T47D (cell line): ENCODE measurements at regions not wholly inside any gene's neighbourhood (a gene's known extent, or its start where the extent isn't known, plus 50 kb on each side); places are given as distances from the start of the nearest gene placed in this dataset.

Source experiments
- DNase-seq, 2 experiments: peaks; one replicate each; pipeline versions ENCODE4 v3.0.0 to v3.0.0-alpha.2; 2011 to 2012; ENCODE audit warnings: low read depth in 1 of 2, low spot score in 1 of 2
- JUND ChIP-seq: IDR thresholded peaks from 2 replicates; pipeline ENCODE4 v1.6.1; 2012; ENCODE audit warnings: low read depth
- in situ Hi-C: cut with HindIII; loops from 2 replicates; pipeline ENCODE4 v1.10.0; 2016; ENCODE audit warnings: low sequenced_read_pairs, low pct_unique_long_range_greater_than_20kb

- TF ChIP-seq JUND: no peak
- in situ Hi-C loops: no loop called here
Measured at GRCh38 chr3:43894176-43895049, 203.7 kb downstream of the ABHD5 start.

DNA sequence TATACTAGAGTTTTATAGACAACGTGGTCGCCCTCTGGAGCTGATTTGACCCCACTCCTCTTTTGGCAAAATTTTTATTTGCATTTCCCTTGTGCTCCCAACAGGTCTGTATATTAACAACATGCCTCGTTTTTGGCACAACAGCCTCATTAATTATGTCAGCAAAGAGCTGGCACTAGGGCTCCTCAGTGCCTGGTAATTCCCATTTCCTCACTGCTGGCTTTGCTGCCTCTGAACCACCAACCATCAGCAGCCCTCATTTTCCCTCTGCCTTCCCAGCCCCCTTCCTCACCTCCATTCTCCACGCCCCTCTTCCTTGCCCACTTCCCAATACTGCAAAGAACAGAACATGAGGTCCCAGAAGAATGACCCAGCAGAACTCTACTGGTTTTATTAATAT is 204.8 kb downstream of the ABHD5 start:
- no peak for DNase-seq
- in situ Hi-C loops: no loop called here
- no peak for TF ChIP-seq JUND

More at GRCh38 chr3:43894176-43895049, 203.7 kb downstream of the ABHD5 start:
- DNase-seq: peak; percentile 51 to 76

DNA sequence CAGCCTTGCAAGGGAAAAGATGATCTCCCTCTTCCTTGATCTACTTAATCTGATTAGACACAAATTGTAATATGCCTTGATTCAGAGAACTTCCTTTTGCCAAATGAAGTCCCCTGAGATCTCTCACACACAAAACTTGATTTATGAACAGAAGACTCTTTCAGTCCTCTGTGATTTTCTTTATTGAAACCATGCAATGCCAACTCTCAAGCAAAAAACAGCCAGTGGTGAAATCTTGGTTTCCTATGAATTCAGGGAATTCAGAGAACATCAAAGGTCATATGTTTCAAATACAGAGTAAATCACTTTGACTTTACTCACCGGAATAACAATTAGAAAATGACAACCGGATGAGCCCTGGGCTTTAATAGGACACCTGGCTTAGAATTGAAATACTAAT is 211.7 kb downstream of the ABHD5 start:
- in situ Hi-C loops: no loop called here
- no peak for TF ChIP-seq JUND
- no peak for DNase-seq

- in situ Hi-C loops: no loop called here
- DNase-seq: no peak
- TF ChIP-seq JUND: no peak
Measured at GRCh38 chr3:43905157-43905556, 214.4 kb downstream of the ABHD5 start.

- in situ Hi-C loops: no loop called here
- DNase-seq: no peak
Measured at GRCh38 chr3:43906849-43907507, 216.2 kb downstream of the ABHD5 start.

GRCh38 chr3:43907508-43907858 is 216.7 kb downstream of the ABHD5 start:
- no peak for DNase-seq
- in situ Hi-C loops: no loop called here
- TF ChIP-seq JUND: no peak

More at GRCh38 chr3:43906849-43907507, 216.2 kb downstream of the ABHD5 start:
- TF ChIP-seq JUND: no peak

GRCh38 chr3:43908456-43908855 is 217.7 kb downstream of the ABHD5 start:
- no peak for DNase-seq
- TF ChIP-seq JUND: no peak
- in situ Hi-C loops: no loop called here

DNA sequence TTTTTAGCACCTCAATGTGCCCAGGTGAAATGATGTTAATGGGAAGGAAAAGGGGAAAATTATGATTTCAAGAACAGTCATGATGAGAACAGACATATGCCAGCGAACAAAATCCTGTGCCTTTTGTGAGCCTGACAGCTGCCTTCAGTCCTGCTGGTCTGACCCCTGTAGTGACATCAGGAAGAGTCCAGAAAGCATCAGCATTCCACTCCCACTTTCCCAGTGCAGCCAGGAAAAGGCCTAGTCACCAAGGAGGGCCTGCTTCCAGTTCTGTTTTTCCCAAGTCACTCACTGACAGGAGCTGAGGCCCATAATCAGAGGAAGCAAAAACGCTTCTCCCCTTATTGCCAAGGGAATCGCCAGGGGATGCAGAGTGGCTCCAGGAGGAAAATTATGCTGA is 218.4 kb downstream of the ABHD5 start:
- DNase-seq: no peak
- in situ Hi-C loops: no loop called here
- no peak for TF ChIP-seq JUND

DNA sequence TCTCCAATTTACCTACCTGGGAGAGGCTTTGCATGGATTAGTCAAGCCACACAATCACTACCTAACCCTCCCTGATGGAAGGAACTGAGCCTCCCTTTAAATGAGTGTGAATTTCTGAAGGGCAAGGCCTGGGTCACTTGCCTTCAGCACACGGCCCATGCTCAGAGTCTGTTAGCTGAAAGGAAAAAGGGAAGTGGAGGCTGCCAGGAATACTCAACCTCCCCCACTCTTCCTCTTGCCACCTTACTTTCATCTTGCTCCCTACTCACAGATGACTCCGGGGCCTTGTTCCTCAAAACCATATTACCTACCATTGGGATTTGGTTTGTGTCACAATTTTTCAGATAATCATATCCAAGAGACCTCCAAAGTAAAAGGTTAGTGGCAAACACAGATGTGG is 220.0 kb downstream of the ABHD5 start:
- no peak for DNase-seq
- no peak for TF ChIP-seq JUND
- in situ Hi-C loops: no loop called here

- in situ Hi-C loops: no loop called here
- no peak for TF ChIP-seq JUND
- no peak for DNase-seq
Measured at GRCh38 chr3:43913036-43913948, 222.6 kb downstream of the ABHD5 start.

GRCh38 chr3:43914269-43914668 is 223.5 kb downstream of the ABHD5 start:
- no peak for TF ChIP-seq JUND
- in situ Hi-C loops: no loop called here

DNA sequence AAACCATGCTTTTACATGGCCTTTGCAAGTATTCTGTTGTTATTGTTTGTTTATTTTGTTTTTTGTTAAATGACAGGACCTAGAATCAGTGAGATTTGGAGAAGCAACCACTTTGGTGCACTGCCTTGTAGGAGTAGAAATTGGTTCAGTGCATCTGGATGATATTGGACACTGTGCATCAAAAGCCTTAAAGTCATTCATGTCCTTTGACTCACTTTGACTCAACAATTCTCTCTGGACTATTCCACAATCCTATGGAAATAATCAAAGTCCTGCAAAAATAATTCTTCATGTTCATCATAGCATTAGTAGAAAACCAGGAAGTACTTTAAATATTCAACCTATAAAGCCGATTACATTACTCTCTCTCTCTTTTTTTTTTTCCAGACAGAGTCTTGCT is 224.8 kb downstream of the ABHD5 start:
- no peak for DNase-seq
- no peak for TF ChIP-seq JUND
- in situ Hi-C loops: no loop called here

More at GRCh38 chr3:43914269-43914668, 223.5 kb downstream of the ABHD5 start:
- no peak for DNase-seq
